ENCODE measurements at regions not wholly inside any gene's neighbourhood (a gene's known extent, or its start where the extent isn't known, plus 50 kb on each side); places are given as distances from the start of the nearest gene placed in this dataset.

GRCh38 chr2:3040496-3041140 is 337.0 kb downstream of the EIPR1 start:
- TF ChIP-seq RAD21 (IDR thresholded peaks at IDR 0.05; ENCODE audit: low read depth): no peak
- TF ChIP-seq POLR2A (IDR thresholded peaks at IDR 0.05; ENCODE audit: borderline replicate concordance, extremely low read depth, insufficient read depth, insufficient read length): no peak
- no peak for TF ChIP-seq CTCF (IDR thresholded peaks at IDR 0.05 in 2 of 3, conservative IDR thresholded peaks at IDR 0.05 in 1 of 3; ENCODE audit: borderline replicate concordance in 1 of 3, insufficient read depth in 1 of 3, low read depth in 2 of 3, low read length in 2 of 3)
- TF ChIP-seq, protein P1, sequence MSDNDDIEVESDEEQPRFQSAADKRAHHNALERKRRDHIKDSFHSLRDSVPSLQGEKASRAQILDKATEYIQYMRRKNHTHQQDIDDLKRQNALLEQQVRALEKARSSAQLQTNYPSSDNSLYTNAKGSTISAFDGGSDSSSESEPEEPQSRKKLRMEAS (IDR thresholded peaks at IDR 0.05): no peak
- no peak for TF ChIP-seq SRF (IDR thresholded peaks at IDR 0.05; ENCODE audit: low read depth)
- no peak for TF ChIP-seq POLR2AphosphoS5 (IDR thresholded peaks at IDR 0.05; ENCODE audit: low read depth, low read length)
- no peak for TF ChIP-seq ZBTB33 (IDR thresholded peaks at IDR 0.05; ENCODE audit: extremely low read depth, insufficient replicate concordance, low read length)
- TF ChIP-seq EZH2 (IDR thresholded peaks at IDR 0.05): no peak
- TF ChIP-seq REST (IDR thresholded peaks at IDR 0.05; ENCODE audit: low read depth): no peak
- TF ChIP-seq CEBPB (IDR thresholded peaks at IDR 0.05; ENCODE audit: low read depth): no peak
- TF ChIP-seq ZFX (IDR thresholded peaks at IDR 0.05): no peak
- TF ChIP-seq, protein P2, sequence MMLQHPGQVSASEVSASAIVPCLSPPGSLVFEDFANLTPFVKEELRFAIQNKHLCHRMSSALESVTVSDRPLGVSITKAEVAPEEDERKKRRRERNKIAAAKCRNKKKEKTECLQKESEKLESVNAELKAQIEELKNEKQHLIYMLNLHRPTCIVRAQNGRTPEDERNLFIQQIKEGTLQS (IDR thresholded peaks at IDR 0.05): no peak
- TF ChIP-seq YY1 (IDR thresholded peaks at IDR 0.05; ENCODE audit: extremely low read depth, insufficient replicate concordance, low read depth, low read length): no peak
- TF ChIP-seq SIN3A (IDR thresholded peaks at IDR 0.05; ENCODE audit: low read depth): no peak

Measured in HCT116 (cell line).